Endothelial cell of umbilical vein (primary cell): ENCODE measurements at regions not wholly inside any gene's neighbourhood (a gene's known extent, or its start where the extent isn't known, plus 50 kb on each side); places are given as distances from the start of the nearest gene placed in this dataset.

ENCODE experiments used
- BruUV-seq: library from RNA; stranded (reverse); fragments of 400-500 nt; replicated peaks from 2 replicates; lab custom pipeline; 2021; lab: Mats Ljungman, UMichigan
- CTCF ChIA-PET: fragments of 300-600, 350-600 bp; sonication (Branson Sonifier 250); formaldehyde crosslinking; loops from one replicate; lab custom pipeline; 2021; ENCODE audit warnings: antibody characterized with exemption, inconsistent platforms; lab: Charles Lee
- POLR2A ChIA-PET: fragments of 300-600, 350-600 bp; sonication (Branson Sonifier 250); formaldehyde crosslinking; loops from one replicate; lab custom pipeline; 2021; ENCODE audit warnings: antibody characterized with exemption, inconsistent platforms; lab: Charles Lee
- DNase-seq: peaks from one replicate; pipeline ENCODE4 v3.0.0-alpha.2; 2011; ENCODE audit warnings: low read depth, low spot score
- FAIRE-seq: peaks from 2 replicates; lab custom pipeline; 2011; peaks lifted over from hg19 to GRCh38; lab: Jason Lieb, UNC
- H2AFZ ChIP-seq: 2 replicates; pipeline ENCODE4 v1.6.0; 2012; ENCODE audit warnings: low read depth, low read length, control low read depth, inconsistent platforms
- H3K27ac ChIP-seq: 2 replicates; pipeline ENCODE4 v1.5.1; 2011; ENCODE audit warnings: low read depth, mild to moderate bottlenecking, control low read depth, low read length, moderate library complexity; ENCODE audit not compliant: insufficient read depth
- H3K27me3 ChIP-seq, 2 experiments: 2 replicates each; pipeline versions ENCODE4 v1.6.0 to v1.6.1; 2011; ENCODE audit warnings: low read length in 2 of 2, mixed read lengths in 1 of 2; ENCODE audit not compliant: control insufficient read depth in 2 of 2, insufficient read depth in 2 of 2
- H3K36me3 ChIP-seq, 2 experiments: 2 replicates in 1 of 2; 3 replicates in 1 of 2; pipeline ENCODE4 v1.5.1; 2011; ENCODE audit warnings: low read length in 2 of 2, mild to moderate bottlenecking in 1 of 2, moderate library complexity in 1 of 2; ENCODE audit not compliant: control insufficient read depth in 2 of 2, insufficient read depth in 2 of 2; ENCODE audit errors: extremely low read depth in 1 of 2
- H3K4me1 ChIP-seq: 3 replicates; pipeline ENCODE4 v1.5.1; 2011; ENCODE audit warnings: mild to moderate bottlenecking, low read length; ENCODE audit not compliant: control insufficient read depth, insufficient read depth; ENCODE audit errors: extremely low read depth
- H3K4me2 ChIP-seq: 2 replicates; pipeline ENCODE4 v1.6.1; 2011; ENCODE audit warnings: low read length, control low read depth, mixed read lengths; ENCODE audit not compliant: insufficient read depth
- H3K4me3 ChIP-seq, 3 experiments: fragments of 200-600 bp in 1 of 3; sonication (generic), shearing (Covaris generic) in 1 of 3; replicated peaks in 1 of 3; 2 replicates each; pipeline ENCODE4 v1.5.1; 2011 to 2016; ENCODE audit warnings: control low read depth in 3 of 3, low read length in 3 of 3, mild to moderate bottlenecking in 2 of 3, inconsistent platforms in 1 of 3, low read depth in 1 of 3, moderate library complexity in 1 of 3; ENCODE audit not compliant: insufficient read depth in 1 of 3
- H3K79me2 ChIP-seq: 2 replicates; pipeline ENCODE4 v1.6.0; 2012; ENCODE audit warnings: low read length, inconsistent platforms; ENCODE audit not compliant: control insufficient read depth, insufficient read depth
- H3K9ac ChIP-seq: replicated peaks from 2 replicates; pipeline ENCODE3; 2011; ENCODE audit warnings: low read length, control low read depth; ENCODE audit not compliant: insufficient read depth; ENCODE audit errors: extremely low read depth
- H3K9me1 ChIP-seq: replicated peaks from 3 replicates; pipeline ENCODE4 v1.6.0; 2011; ENCODE audit warnings: mild to moderate bottlenecking, low read length; ENCODE audit not compliant: control insufficient read depth, insufficient read depth; ENCODE audit errors: extremely low read depth
- H3K9me3 ChIP-seq: replicated peaks from 2 replicates; pipeline ENCODE4 v1.5.1; 2012; ENCODE audit warnings: low read length, inconsistent platforms; ENCODE audit not compliant: control insufficient read depth, insufficient read depth
- H4K20me1 ChIP-seq: replicated peaks from 2 replicates; pipeline ENCODE3; 2011; ENCODE audit warnings: mild to moderate bottlenecking, low read length; ENCODE audit not compliant: control insufficient read depth, insufficient read depth; ENCODE audit errors: extremely low read depth
- CTCF ChIP-seq, 2 donors: IDR thresholded peaks; 1 replicate in 1 of 2; 2 replicates in 1 of 2; pipeline ENCODE4 v1.5.1; 2011; ENCODE audit warnings: low read length in 2 of 2, mild to moderate bottlenecking in 2 of 2, moderate library complexity in 2 of 2, control low read depth in 1 of 2, inconsistent platforms in 1 of 2, low read depth in 1 of 2; ENCODE audit not compliant: insufficient read depth in 1 of 2; ENCODE audit errors: extremely low read depth in 1 of 2
- FOS ChIP-seq: IDR thresholded peaks from 2 replicates; pipeline ENCODE4 v1.6.1; 2011; ENCODE audit warnings: mild to moderate bottlenecking, low read length, moderate library complexity, borderline replicate concordance; ENCODE audit not compliant: insufficient read depth
- JUN ChIP-seq: IDR thresholded peaks from 2 replicates; pipeline ENCODE4 v1.6.1; 2011; ENCODE audit warnings: borderline replicate concordance, low read depth; ENCODE audit not compliant: insufficient read length, insufficient read depth
- dilution Hi-C: fragments of 300-500 bp; cut with MboI; formaldehyde crosslinking; loops from one replicate; pipeline ENCODE4 v1.15.0; 2019; ENCODE audit warnings: low sequenced_read_pairs; ENCODE audit not compliant: extremely low pct_ligation_motif_present
- intact Hi-C: fragments of 100-400 bp; cut with micrococcal nuclease; formaldehyde crosslinking; loops from one replicate; pipeline ENCODE4 v1.10.0; 2022

GRCh38 chr6:140156131-140156530, 781.7 kb upstream of the CITED2 start:
- BruUV-seq, result no TSS peak
- FAIRE-seq, result no peak
- dilution Hi-C loops, result no loop called here

GRCh38 chr6:140155451-140156126, 781.1 kb upstream of the CITED2 start:
- H3K4me2 ChIP-seq, result no peak overlapping the region
- FAIRE-seq (no peak), DNase-seq (no peak)
- H2AFZ ChIP-seq, result no peak overlapping the region
- dilution Hi-C loops (no loop called here), intact Hi-C loops (no loop called here)
- no peaks in the 10 kb centered on the region for H3K79me2 ChIP-seq
- H3K4me1 ChIP-seq, result no peaks in the 10 kb centered on the region
- CTCF ChIA-PET, result interaction anchor here (1.5 kb wide), 1 partner anchor 35 kb away, joined by 4 read pairs; no protein-coding TSS in a partner anchor
- no peak overlapping the region for H3K27ac ChIP-seq
- POLR2A ChIA-PET, result no interaction called here
- no peak overlapping the region for H3K9ac ChIP-seq
- H3K9me3 ChIP-seq, result no peaks in the 10 kb centered on the region
- H3K9me1 ChIP-seq, result no peaks in the 10 kb centered on the region
- no peaks in the 10 kb centered on the region for H4K20me1 ChIP-seq
- H3K4me3 ChIP-seq, result no peak overlapping the region
- H3K36me3 ChIP-seq, result no peaks in the 10 kb centered on the region
- no TSS peak for BruUV-seq
- no peaks in the 10 kb centered on the region for H3K27me3 ChIP-seq
- no peak for TF ChIP-seq CTCF (IDR thresholded peaks at IDR 0.05; ENCODE audit: extremely low read depth in 1 of 2, insufficient read depth in 1 of 2, low read depth in 1 of 2, low read length in 2 of 2)

More at GRCh38 chr6:140156131-140156530, 781.7 kb upstream of the CITED2 start:
- no peak for DNase-seq
- H2AFZ ChIP-seq, result no peak overlapping the region
- H3K27ac ChIP-seq, result no peak overlapping the region
- no peak overlapping the region for H3K4me2 ChIP-seq
- H3K9me3 ChIP-seq, result no peaks in the 10 kb centered on the region
- TF ChIP-seq JUN (no peak), FOS (no peak)
- no peaks in the 10 kb centered on the region for H3K36me3 ChIP-seq
- H3K9ac ChIP-seq, result no peak overlapping the region
- CTCF ChIA-PET, result interaction anchor here (0.6 kb wide), 1 partner anchor 681 kb away, joined by 4 read pairs; no protein-coding TSS in a partner anchor
- POLR2A ChIA-PET, result no interaction called here
- no peaks in the 10 kb centered on the region for H3K9me1 ChIP-seq
- no peak overlapping the region for H3K4me3 ChIP-seq
- H3K27me3 ChIP-seq, result no peaks in the 10 kb centered on the region
- no peaks in the 10 kb centered on the region for H3K79me2 ChIP-seq
- H3K4me1 ChIP-seq, result no peaks in the 10 kb centered on the region
- intact Hi-C loops, result no loop called here
- no peaks in the 10 kb centered on the region for H4K20me1 ChIP-seq
